ENCODE measurements at regions not wholly inside any gene's neighbourhood (a gene's known extent, or its start where the extent isn't known, plus 50 kb on each side); places are given as distances from the start of the nearest gene placed in this dataset.
"Not testable (repeated sequence)": the region's sequence is repeated elsewhere in the genome, so short reads cannot be mapped to it uniquely, and the experiment has no call there.

DNA sequence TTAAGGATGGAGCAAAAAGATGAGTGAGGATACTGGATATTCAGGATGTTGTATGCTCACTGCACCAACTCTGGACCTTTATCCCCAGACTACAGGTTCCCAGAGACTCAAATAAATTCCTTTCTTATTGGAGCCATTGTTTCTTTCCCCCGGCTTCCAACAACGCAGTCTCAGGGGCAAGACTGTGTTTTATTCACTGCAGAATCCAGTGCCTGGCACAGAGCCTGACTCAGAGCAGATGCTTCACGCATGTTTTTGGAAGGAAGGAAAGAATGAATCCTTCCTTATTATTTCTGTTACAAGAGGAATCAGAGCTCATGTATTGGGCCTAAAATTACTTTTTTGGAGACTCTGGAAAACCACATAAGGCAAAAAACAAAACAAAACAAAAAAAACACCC is 96.0 kb upstream of the VGLL4 start:
- TF ChIP-seq, protein P1, sequence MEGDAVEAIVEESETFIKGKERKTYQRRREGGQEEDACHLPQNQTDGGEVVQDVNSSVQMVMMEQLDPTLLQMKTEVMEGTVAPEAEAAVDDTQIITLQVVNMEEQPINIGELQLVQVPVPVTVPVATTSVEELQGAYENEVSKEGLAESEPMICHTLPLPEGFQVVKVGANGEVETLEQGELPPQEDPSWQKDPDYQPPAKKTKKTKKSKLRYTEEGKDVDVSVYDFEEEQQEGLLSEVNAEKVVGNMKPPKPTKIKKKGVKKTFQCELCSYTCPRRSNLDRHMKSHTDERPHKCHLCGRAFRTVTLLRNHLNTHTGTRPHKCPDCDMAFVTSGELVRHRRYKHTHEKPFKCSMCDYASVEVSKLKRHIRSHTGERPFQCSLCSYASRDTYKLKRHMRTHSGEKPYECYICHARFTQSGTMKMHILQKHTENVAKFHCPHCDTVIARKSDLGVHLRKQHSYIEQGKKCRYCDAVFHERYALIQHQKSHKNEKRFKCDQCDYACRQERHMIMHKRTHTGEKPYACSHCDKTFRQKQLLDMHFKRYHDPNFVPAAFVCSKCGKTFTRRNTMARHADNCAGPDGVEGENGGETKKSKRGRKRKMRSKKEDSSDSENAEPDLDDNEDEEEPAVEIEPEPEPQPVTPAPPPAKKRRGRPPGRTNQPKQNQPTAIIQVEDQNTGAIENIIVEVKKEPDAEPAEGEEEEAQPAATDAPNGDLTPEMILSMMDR (IDR thresholded peaks at IDR 0.05; ENCODE audit: insufficient read depth, low read depth, low read length, missing control alignments): no peak
- no peak for DNase-seq (ENCODE audit: low read depth)
- H3K4me3 ChIP-seq (ENCODE audit: low read depth, low read length): no peak overlapping the region

DNA sequence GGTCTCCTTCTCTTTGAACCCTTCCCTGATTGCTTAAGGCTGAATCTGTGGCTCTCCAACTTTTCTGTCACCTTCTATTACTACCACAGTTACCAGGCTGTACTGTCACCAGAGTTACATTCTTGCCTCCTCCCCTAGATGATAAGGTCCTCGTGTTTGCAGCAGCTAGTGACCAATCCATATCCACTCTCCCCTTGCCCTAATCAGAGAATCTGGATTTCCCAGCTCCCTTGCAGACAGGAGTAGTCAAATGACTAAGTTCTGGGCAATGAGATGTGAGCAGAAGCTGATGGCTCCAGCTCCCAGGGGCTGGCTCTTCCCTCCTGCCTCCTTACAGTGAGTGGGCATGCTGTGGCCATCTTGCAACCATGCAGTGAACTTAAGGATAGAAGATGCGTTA is 95.4 kb upstream of the VGLL4 start:
- no peak overlapping the region for H3K4me3 ChIP-seq (ENCODE audit: low read depth, low read length)
- TF ChIP-seq, protein P1 (IDR thresholded peaks at IDR 0.05; ENCODE audit: insufficient read depth, low read depth, low read length, missing control alignments): no peak
- DNase-seq (ENCODE audit: low read depth): no peak

- DNase-seq (ENCODE audit: low read depth): no peak
- TF ChIP-seq, protein P1 (IDR thresholded peaks at IDR 0.05; ENCODE audit: insufficient read depth, low read depth, low read length, missing control alignments): no peak
- no peak overlapping the region for H3K4me3 ChIP-seq (ENCODE audit: low read depth, low read length)
These were observed 94.0 kb upstream of the VGLL4 start for GRCh38 chr3:11737742-11738141.

DNA sequence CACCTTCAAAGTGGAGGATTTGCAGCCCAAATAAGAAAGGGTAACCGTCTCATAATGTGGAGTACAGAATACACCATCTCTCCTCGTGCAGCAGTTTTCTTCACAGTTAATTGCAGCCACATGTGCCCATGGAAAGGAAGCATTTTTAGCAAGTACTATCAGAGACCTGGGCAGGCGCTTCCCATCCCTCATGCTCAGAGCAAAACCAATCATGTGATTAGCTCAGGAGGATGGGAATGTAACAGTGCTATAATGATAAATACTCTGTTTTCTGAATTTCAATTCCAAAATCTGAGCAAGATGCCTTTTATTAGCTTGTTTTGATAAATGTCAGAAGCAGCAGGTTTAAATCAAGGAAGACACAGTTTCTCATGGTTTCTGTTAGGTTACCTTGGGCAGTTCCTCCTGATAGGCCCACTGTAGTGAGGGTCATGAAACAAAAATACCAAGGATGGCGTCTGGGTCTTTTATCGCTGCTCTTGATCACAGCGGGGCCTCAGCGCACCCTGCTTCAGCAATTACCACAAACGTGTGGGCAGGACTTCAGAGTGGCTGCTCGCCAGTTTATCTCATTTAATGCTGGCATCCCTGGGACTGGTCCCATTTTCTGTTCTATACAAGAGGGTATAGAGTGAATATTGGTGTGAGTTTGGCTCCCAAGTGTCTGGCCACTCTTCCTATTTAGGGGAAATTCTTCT is 92.6 kb upstream of the VGLL4 start:
- no peak for DNase-seq (ENCODE audit: low read depth)
- no peak overlapping the region for H3K4me3 ChIP-seq (ENCODE audit: low read depth, low read length)
- TF ChIP-seq, protein P1 (IDR thresholded peaks at IDR 0.05; ENCODE audit: insufficient read depth, low read depth, low read length, missing control alignments): no peak

GRCh38 chr3:11735638-11736037 is 91.9 kb upstream of the VGLL4 start:
- TF ChIP-seq, protein P1 (IDR thresholded peaks at IDR 0.05; ENCODE audit: insufficient read depth, low read depth, low read length, missing control alignments): no peak
- H3K4me3 ChIP-seq (ENCODE audit: low read depth, low read length): no peak overlapping the region
- DNase-seq (ENCODE audit: low read depth): no peak

GRCh38 chr3:11735111-11735510 is 91.4 kb upstream of the VGLL4 start:
- H3K4me3 ChIP-seq (ENCODE audit: low read depth, low read length); DNase-seq (ENCODE audit: low read depth): not testable (repeated sequence)

DNA sequence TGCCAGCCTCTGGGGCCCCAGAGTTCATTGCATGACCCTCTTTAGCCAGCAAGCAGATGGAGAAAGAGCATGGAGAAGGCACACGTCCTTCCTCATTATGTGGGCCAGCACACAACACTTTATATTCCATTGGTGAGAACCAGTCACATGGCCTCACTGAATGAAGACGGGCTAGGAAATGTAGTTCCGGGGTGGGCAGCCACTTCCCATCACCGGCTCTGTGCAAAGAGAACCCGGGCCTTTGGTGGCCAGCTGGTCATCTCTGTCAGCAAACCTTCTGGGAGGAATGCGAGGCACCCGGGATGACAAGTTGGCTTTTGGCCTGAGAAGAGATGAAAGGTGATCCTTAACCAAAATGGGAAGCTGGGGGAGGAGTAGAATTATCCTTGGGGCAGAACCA is 90.2 kb upstream of the VGLL4 start:
- TF ChIP-seq, protein P1 (IDR thresholded peaks at IDR 0.05; ENCODE audit: insufficient read depth, low read depth, low read length, missing control alignments): no peak
- no peak overlapping the region for H3K4me3 ChIP-seq (ENCODE audit: low read depth, low read length)
- DNase-seq (ENCODE audit: low read depth): no peak

All from GM12865 (cell line).